Uterus (tissue), 2 donors: ENCODE measurements at regions not wholly inside any gene's neighbourhood (a gene's known extent, or its start where the extent isn't known, plus 50 kb on each side); places are given as distances from the start of the nearest gene placed in this dataset.

ENCODE experiments used
- POLR2A ChIP-seq, 2 donors: fragments of 450-650 bp; IDR thresholded peaks; one replicate each; pipeline ENCODE4 v1.6.1; 2016; ENCODE audit warnings: antibody characterized with exemption in 2 of 2, mild to moderate bottlenecking in 1 of 2, moderate library complexity in 1 of 2
- TF ChIP-seq, protein P1 (sequence below), 4 experiments: fragments of 200-600 bp in 2 of 4; fragments of 450-650 bp in 2 of 4; sonication (generic) in 2 of 4; IDR thresholded peaks; one replicate each; pipeline ENCODE4 v1.5.1; 2016 to 2019; ENCODE audit warnings: antibody characterized with exemption in 4 of 4, mild to moderate bottlenecking in 2 of 4, moderate library complexity in 1 of 4

DNA sequence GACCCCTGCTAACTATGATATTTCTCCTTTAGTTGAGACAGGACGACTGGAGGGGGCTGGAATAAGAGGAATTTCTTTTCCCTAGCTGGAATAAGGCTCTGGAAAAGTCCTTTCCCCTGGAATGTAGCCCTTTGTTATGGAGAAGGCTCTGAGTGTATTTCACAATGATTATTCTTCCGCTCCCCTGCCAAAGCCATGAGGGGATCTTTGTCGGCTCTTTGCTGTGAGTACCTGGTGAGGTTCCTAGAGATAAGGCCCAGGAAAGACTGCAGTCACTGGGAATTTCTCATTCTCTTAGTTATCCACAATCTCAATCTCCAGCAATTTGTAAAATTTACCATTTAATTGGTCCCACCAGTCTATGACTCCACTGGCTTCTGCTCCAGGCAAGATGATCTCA is 340.2 kb upstream of the HNRNPA3 start:
- TF ChIP-seq, protein P1, sequence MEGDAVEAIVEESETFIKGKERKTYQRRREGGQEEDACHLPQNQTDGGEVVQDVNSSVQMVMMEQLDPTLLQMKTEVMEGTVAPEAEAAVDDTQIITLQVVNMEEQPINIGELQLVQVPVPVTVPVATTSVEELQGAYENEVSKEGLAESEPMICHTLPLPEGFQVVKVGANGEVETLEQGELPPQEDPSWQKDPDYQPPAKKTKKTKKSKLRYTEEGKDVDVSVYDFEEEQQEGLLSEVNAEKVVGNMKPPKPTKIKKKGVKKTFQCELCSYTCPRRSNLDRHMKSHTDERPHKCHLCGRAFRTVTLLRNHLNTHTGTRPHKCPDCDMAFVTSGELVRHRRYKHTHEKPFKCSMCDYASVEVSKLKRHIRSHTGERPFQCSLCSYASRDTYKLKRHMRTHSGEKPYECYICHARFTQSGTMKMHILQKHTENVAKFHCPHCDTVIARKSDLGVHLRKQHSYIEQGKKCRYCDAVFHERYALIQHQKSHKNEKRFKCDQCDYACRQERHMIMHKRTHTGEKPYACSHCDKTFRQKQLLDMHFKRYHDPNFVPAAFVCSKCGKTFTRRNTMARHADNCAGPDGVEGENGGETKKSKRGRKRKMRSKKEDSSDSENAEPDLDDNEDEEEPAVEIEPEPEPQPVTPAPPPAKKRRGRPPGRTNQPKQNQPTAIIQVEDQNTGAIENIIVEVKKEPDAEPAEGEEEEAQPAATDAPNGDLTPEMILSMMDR (IDR thresholded peaks at IDR 0.05) = no peak
- TF ChIP-seq POLR2A (IDR thresholded peaks at IDR 0.05) = no peak
